H1 (cell line): ENCODE measurements at regions not wholly inside any gene's neighbourhood (a gene's known extent, or its start where the extent isn't known, plus 50 kb on each side); places are given as distances from the start of the nearest gene placed in this dataset.

Experiments
- CTCF ChIA-PET: fragments of 300-600 bp; sonication (Branson Sonifier 250); formaldehyde crosslinking; loops from one replicate; lab custom pipeline; 2021; ENCODE audit not compliant: partially characterized antibody; lab: Charles Lee
- POLR2A ChIA-PET: fragments of 300-600 bp; sonication (Branson Sonifier 250); formaldehyde crosslinking; loops from one replicate; lab custom pipeline; 2021; ENCODE audit warnings: inconsistent platforms; ENCODE audit not compliant: partially characterized antibody; lab: Charles Lee
- DNase-seq, 2 experiments: peaks; one replicate each; pipeline versions ENCODE4 v3.0.0 to v3.0.0-alpha.2; 2010 to 2022; ENCODE audit warnings: low spot score in 2 of 2, low read depth in 1 of 2, mixed read lengths in 1 of 2
- FAIRE-seq: peaks from 2 replicates; lab custom pipeline; 2011; peaks lifted over from hg19 to GRCh38; lab: Jason Lieb, UNC
- H2AFZ ChIP-seq: 2 replicates; pipeline ENCODE4 v1.8.1; 2012; ENCODE audit warnings: low read length, inconsistent platforms
- H2AK5ac ChIP-seq: 2 replicates; pipeline ENCODE4 v1.6.1; 2013; ENCODE audit warnings: low read depth, low read length
- H2BK120ac ChIP-seq: replicated peaks from 2 replicates; pipeline ENCODE3; 2013; ENCODE audit warnings: low read depth, low read length, inconsistent platforms
- H2BK12ac ChIP-seq: 2 replicates; pipeline ENCODE4 v1.6.1; 2013; ENCODE audit warnings: low read depth, low read length
- H2BK15ac ChIP-seq: 2 replicates; pipeline ENCODE4 v1.6.1; 2013; ENCODE audit warnings: low read length
- H2BK20ac ChIP-seq: 2 replicates; pipeline ENCODE4 v1.6.1; 2013; ENCODE audit warnings: low read length
- H2BK5ac ChIP-seq: 2 replicates; pipeline ENCODE4 v1.6.1; 2013; ENCODE audit warnings: low read depth, low read length
- H3K14ac ChIP-seq: 2 replicates; pipeline ENCODE4 v1.6.1; 2013; ENCODE audit warnings: inconsistent platforms; ENCODE audit not compliant: insufficient read length
- H3K18ac ChIP-seq: 2 replicates; pipeline ENCODE4 v1.6.1; 2013; ENCODE audit warnings: low read length; ENCODE audit errors: extremely low read depth
- H3K23ac ChIP-seq: 2 replicates; pipeline ENCODE4 v1.6.1; 2013; ENCODE audit warnings: inconsistent platforms; ENCODE audit not compliant: insufficient read length
- H3K23me2 ChIP-seq: 2 replicates; pipeline ENCODE4 v1.6.1; 2013; ENCODE audit warnings: low read depth, low read length
- H3K27ac ChIP-seq: 2 replicates; pipeline ENCODE4 v1.6.1; 2011; ENCODE audit warnings: low read depth, low read length, inconsistent platforms
- H3K27me3 ChIP-seq, 4 experiments: replicated peaks in 1 of 4; 1 replicate in 1 of 4; 2 replicates in 3 of 4; pipeline versions ENCODE4 v1.6.1 to v1.8.1; 2011 to 2013; ENCODE audit warnings: low read length in 3 of 4, mild to moderate bottlenecking in 3 of 4, inconsistent platforms in 2 of 4, mixed read lengths in 2 of 4, moderate library complexity in 1 of 4; ENCODE audit not compliant: control insufficient read depth in 3 of 4, insufficient read depth in 3 of 4; ENCODE audit errors: extremely low read depth in 1 of 4
- H3K36me3 ChIP-seq, 4 experiments: 2 replicates each; pipeline versions ENCODE4 v1.6.1 to v1.8.1; 2011 to 2013; ENCODE audit warnings: mild to moderate bottlenecking in 4 of 4, low read length in 3 of 4, moderate library complexity in 2 of 4, control low read depth in 1 of 4, inconsistent platforms in 1 of 4; ENCODE audit not compliant: insufficient read depth in 4 of 4, control insufficient read depth in 2 of 4
- H3K4ac ChIP-seq: replicated peaks from 2 replicates; pipeline ENCODE3; 2013; ENCODE audit warnings: low read length, low read depth, mixed read lengths, inconsistent platforms; ENCODE audit not compliant: insufficient read length
- H3K4me1 ChIP-seq, 4 experiments: replicated peaks in 1 of 4; 1 replicate in 1 of 4; 2 replicates in 3 of 4; pipeline versions ENCODE4 v1.6.1 to v1.8.1; 2011 to 2013; ENCODE audit warnings: low read length in 3 of 4, inconsistent platforms in 2 of 4, mixed read lengths in 1 of 4; ENCODE audit not compliant: insufficient read depth in 4 of 4, control insufficient read depth in 3 of 4
- H3K4me2 ChIP-seq, 2 experiments: 2 replicates each; pipeline versions ENCODE4 v1.6.1 to v1.8.1; 2011 to 2013; ENCODE audit warnings: low read depth in 2 of 2, low read length in 2 of 2, control low read depth in 1 of 2, inconsistent platforms in 1 of 2, mild to moderate bottlenecking in 1 of 2; ENCODE audit not compliant: insufficient read depth in 1 of 2
- H3K4me3 ChIP-seq, 4 experiments: fragments of 200-600, 300-600 bp in 1 of 4; sonication (generic), shearing (Covaris generic), sonication (Bioruptor Twin) in 1 of 4; 2 replicates each; pipeline versions ENCODE4 v1.5.1 to v1.8.1; 2011 to 2016; ENCODE audit warnings: low read length in 4 of 4, low read depth in 3 of 4, control low read depth in 2 of 4, inconsistent platforms in 2 of 4, mild to moderate bottlenecking in 2 of 4, mixed read lengths in 1 of 4, moderate library complexity in 1 of 4; ENCODE audit not compliant: insufficient read depth in 2 of 4; ENCODE audit errors: extremely low read depth in 1 of 4
- H3K56ac ChIP-seq: replicated peaks from 2 replicates; pipeline ENCODE3; 2013; ENCODE audit warnings: low read depth, mild to moderate bottlenecking, mixed read lengths, low read length, inconsistent platforms; ENCODE audit not compliant: insufficient read length
- H3K79me1 ChIP-seq: 2 replicates; pipeline ENCODE4 v1.6.1; 2013; ENCODE audit warnings: low read depth, low read length, control low read depth
- H3K79me2 ChIP-seq, 2 experiments: 2 replicates each; pipeline versions ENCODE4 v1.6.1 to v1.8.1; 2012 to 2013; ENCODE audit warnings: low read length in 2 of 2, mild to moderate bottlenecking in 2 of 2, inconsistent platforms in 1 of 2; ENCODE audit not compliant: insufficient read depth in 2 of 2, control insufficient read depth in 1 of 2
- H3K9ac ChIP-seq, 4 experiments: replicated peaks in 1 of 4; 1 replicate in 1 of 4; 2 replicates in 3 of 4; pipeline versions ENCODE4 v1.6.1 to v1.8.1; 2011 to 2013; ENCODE audit warnings: low read depth in 3 of 4, low read length in 3 of 4, control low read depth in 2 of 4, mild to moderate bottlenecking in 2 of 4, moderate library complexity in 2 of 4, inconsistent platforms in 1 of 4; ENCODE audit errors: extremely low read depth in 1 of 4
- H3K9me3 ChIP-seq, 2 experiments: 2 replicates each; pipeline versions ENCODE4 v1.6.1 to v1.8.1; 2012 to 2013; ENCODE audit warnings: mild to moderate bottlenecking in 2 of 2, moderate library complexity in 2 of 2, control low read depth in 1 of 2, inconsistent platforms in 1 of 2, low read depth in 1 of 2, low read length in 1 of 2, mixed read lengths in 1 of 2; ENCODE audit not compliant: insufficient read depth in 2 of 2
- H4K20me1 ChIP-seq, 2 experiments: replicated peaks in 1 of 2; 2 replicates each; pipeline versions ENCODE3 to v1.8.1; 2011 to 2013; ENCODE audit warnings: inconsistent platforms in 2 of 2, low read length in 2 of 2, mild to moderate bottlenecking in 1 of 2; ENCODE audit not compliant: insufficient read depth in 2 of 2, control insufficient read depth in 1 of 2
- H4K5ac ChIP-seq: 2 replicates; pipeline ENCODE4 v1.6.1; 2013; ENCODE audit warnings: low read length, low read depth, mixed read lengths, inconsistent platforms; ENCODE audit not compliant: insufficient read length
- H4K8ac ChIP-seq: 2 replicates; pipeline ENCODE4 v1.8.0; 2013; ENCODE audit warnings: mild to moderate bottlenecking, moderate library complexity, low read length, inconsistent platforms; ENCODE audit not compliant: insufficient read depth; ENCODE audit errors: extremely low read depth
- H4K91ac ChIP-seq: replicated peaks from 2 replicates; pipeline ENCODE3; 2013; ENCODE audit warnings: low read length, mixed read lengths, inconsistent platforms; ENCODE audit not compliant: insufficient read length
- SP4 ChIP-seq: IDR thresholded peaks from 2 replicates; pipeline ENCODE4 v1.6.1; 2012; ENCODE audit warnings: low read length, inconsistent platforms
- WGBS, 2 experiments: shearing (Covaris generic) in 1 of 2; methylation state at CpG; one replicate each; pipeline versions ENCODE4 v1.1.6 to v1.1.7; 2013 to 2015; ENCODE audit warnings: low lambda C conversion rate in 2 of 2, mixed read lengths in 2 of 2, inconsistent platforms in 1 of 2, low coverage in 1 of 2, missing lambda C conversion rate in 1 of 2; ENCODE audit not compliant: insufficient replicate concordance in 2 of 2, insufficient coverage in 1 of 2, insufficient read length in 1 of 2; ENCODE audit errors: extremely low coverage in 1 of 2, missing lambda C conversion rate in 1 of 2; 5-methylcytosine and 5-hydroxymethylcytosine counted together

- no peaks in the 10 kb centered on the region for H3K36me3 ChIP-seq
- no peak overlapping the region for H3K14ac ChIP-seq
- H3K27ac ChIP-seq: no peak overlapping the region
- H2BK5ac ChIP-seq: no peak overlapping the region
- no peak overlapping the region for H2BK120ac ChIP-seq
- no peak overlapping the region for H3K4ac ChIP-seq
- H4K20me1 ChIP-seq: no peaks in the 10 kb centered on the region
- no peak for TF ChIP-seq SP4
- H3K27me3 ChIP-seq: peaks cover 0 to 7% (median 2%) of the 10 kb centered on the region in 4 experiments; a peak in 4 of 7 replicates
- no peak for FAIRE-seq
- DNase-seq: no peak
- no peak overlapping the region for H3K23ac ChIP-seq
- H2AK5ac ChIP-seq: no peak overlapping the region
- peak overlapping the region in 1 of 2 experiments; percentile 30; a peak in 1 of 4 replicates for H3K4me2 ChIP-seq
- ChIA-PET POLR2A (interaction anchor here (1.4 to 1.8 kb wide), 2 partner anchors 9 to 164 kb away, joined by 3 to 4 read pairs; no protein-coding TSS in a partner anchor), CTCF (interaction anchor here (0.5 to 1.6 kb wide), 2 partner anchors 9 to 174 kb away, joined by 3 read pairs; no protein-coding TSS in a partner anchor)
- H4K5ac ChIP-seq: no peak overlapping the region
- H3K23me2 ChIP-seq: no peaks in the 10 kb centered on the region
- H2AFZ ChIP-seq: no peak overlapping the region
- H3K4me1 ChIP-seq: peaks cover 0 to 11% (median 3%) of the 10 kb centered on the region in 4 experiments; a peak in 3 of 7 replicates
- H4K91ac ChIP-seq: no peak overlapping the region
- no peaks in the 10 kb centered on the region for H3K9me3 ChIP-seq
- no peaks in the 10 kb centered on the region for H3K79me2 ChIP-seq
- H3K4me3 ChIP-seq: peak overlapping the region in 1 of 4 experiments; percentile 18; a peak in 1 of 8 replicates
- H3K9ac ChIP-seq: no peak overlapping the region
- no peak overlapping the region for H3K18ac ChIP-seq
- no peak overlapping the region for H2BK15ac ChIP-seq
- no peak overlapping the region for H2BK12ac ChIP-seq
- no peak overlapping the region for H2BK20ac ChIP-seq
- H3K79me1 ChIP-seq: no peaks in the 10 kb centered on the region
- H4K8ac ChIP-seq: no peak overlapping the region
- WGBS, 2 experiments: 29% methylated on average over 1 of the region's 1 CpG; no CpG with 5 or more reads in 1 of the 2 experiments
- no peak overlapping the region for H3K56ac ChIP-seq
Measured at GRCh38 chr4:100113096-100113495, 77.2 kb downstream of the DDIT4L start.
